HG03442 (cell line): ENCODE measurements at regions not wholly inside any gene's neighbourhood (a gene's known extent, or its start where the extent isn't known, plus 50 kb on each side); places are given as distances from the start of the nearest gene placed in this dataset.

Source experiments
- ATAC-seq: cut with Tn5 transposase; IDR thresholded peaks from one replicate; pipeline ENCODE4 v1.9.1; 2021; ENCODE audit warnings: mild to moderate bottlenecking, moderate library complexity; ENCODE audit not compliant: unreplicated experiment

DNA sequence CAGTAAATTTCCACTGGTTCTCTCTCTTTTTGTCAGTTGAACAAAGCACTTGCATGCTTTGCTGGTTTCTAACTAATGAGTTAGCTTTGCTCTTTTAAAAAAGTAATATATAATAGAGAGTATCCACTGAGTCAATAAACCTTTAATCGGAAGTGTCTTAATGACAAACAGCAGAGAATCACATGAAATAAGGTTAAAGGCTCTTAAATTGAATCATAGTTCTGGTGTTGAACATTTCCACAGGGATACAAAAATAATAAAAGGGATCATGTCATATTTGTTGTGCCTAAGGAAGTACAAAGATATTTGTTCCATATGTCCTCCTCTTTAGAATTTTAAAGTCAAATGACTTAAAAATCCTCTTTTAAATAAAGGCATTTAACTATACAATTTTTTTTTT, 362.6 kb downstream of the LRIG3 start:
- no peak for ATAC-seq

GRCh38 chr12:58563621-58564020, 356.7 kb downstream of the LRIG3 start:
- no peak for ATAC-seq

GRCh38 chr12:58564721-58565120, 355.6 kb downstream of the LRIG3 start:
- no peak for ATAC-seq

GRCh38 chr12:58566599-58566998, 353.7 kb downstream of the LRIG3 start:
- ATAC-seq = no peak

DNA sequence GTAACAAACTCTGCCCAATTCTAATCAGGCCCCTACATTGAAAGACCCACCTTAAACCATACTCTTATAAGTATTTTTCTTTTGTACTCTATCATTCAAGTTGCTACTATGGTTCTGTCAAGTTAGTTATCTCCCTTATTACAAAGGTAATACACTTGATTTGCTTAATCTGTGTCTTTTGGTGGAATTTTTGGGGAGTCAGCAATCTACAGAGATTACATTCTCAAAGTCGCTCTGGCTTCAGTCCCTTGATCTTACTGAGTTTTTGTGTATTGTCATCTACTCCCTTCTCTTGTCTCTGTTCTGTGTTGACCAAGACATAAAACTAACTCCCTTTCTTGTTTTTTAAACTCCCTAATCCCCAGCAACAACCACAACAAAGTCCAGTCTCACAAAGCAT, 353.1 kb downstream of the LRIG3 start:
- no peak for ATAC-seq

DNA sequence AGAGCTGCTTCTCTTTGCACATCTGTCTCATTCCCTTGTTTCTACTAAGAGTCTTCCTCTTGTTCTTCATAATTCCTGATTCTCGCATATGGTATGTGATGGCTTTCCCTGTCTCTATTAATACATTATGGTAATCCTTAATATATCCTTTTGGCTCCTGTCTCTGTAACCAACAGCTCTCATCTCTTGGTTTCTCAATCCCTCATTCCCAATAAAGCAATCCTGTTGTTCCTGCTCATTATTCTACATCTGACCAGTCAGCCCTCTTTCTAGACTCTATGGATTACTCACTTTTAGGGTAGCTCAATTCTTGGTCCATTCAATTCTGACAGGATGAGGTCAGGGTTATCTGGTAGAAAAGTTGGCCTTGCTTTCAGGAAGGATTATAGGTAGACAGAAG, 349.9 kb downstream of the LRIG3 start:
- no peak for ATAC-seq

- no peak for ATAC-seq
Observed at GRCh38 chr12:58575256-58575655, 345.0 kb downstream of the LRIG3 start.

- ATAC-seq = no peak
Observed at GRCh38 chr12:58576081-58576480, 344.2 kb downstream of the LRIG3 start.

DNA sequence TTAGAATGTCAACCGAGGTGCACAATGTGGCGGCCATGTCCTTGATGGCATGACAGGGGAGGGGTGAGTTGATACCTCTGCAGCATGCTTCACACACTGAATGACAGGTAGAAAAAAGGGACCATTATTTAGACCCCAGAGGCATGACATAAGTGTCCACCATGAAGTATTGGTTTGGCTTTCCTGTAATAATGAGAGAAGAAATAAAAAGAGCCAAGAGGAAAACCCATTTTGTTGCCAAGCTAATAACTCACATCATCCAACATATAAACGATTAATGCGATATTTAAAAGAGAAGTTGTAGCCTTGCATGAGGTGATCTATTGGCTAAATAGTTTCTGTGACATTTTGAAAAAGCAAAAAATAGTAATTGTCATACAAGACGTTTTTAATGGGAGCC, 343.4 kb downstream of the LRIG3 start:
- ATAC-seq = no peak

DNA sequence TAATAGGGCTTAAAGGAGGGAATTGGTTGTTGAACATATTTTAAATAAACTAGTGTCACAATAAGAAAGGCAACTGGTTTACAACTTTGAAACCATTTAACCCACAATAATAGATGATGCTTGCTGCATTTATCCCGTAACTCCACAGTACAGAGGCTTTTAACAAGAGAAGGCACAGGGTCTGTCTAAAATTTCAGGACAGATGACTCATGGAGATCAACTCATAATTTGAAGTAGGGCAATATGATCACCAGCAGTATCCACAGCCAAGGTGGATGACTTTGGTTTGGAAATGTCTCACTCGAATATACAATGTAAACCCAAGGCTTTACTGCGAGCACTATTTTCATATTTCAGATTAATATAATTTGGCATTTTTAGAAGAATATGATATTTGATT, 340.2 kb downstream of the LRIG3 start:
- ATAC-seq = no peak

- no peak for ATAC-seq
Observed at GRCh38 chr12:58583529-58583928, 336.8 kb downstream of the LRIG3 start.

GRCh38 chr12:58583940-58584339, 336.4 kb downstream of the LRIG3 start:
- no peak for ATAC-seq

GRCh38 chr12:58584880-58585279, 335.4 kb downstream of the LRIG3 start:
- ATAC-seq = no peak

DNA sequence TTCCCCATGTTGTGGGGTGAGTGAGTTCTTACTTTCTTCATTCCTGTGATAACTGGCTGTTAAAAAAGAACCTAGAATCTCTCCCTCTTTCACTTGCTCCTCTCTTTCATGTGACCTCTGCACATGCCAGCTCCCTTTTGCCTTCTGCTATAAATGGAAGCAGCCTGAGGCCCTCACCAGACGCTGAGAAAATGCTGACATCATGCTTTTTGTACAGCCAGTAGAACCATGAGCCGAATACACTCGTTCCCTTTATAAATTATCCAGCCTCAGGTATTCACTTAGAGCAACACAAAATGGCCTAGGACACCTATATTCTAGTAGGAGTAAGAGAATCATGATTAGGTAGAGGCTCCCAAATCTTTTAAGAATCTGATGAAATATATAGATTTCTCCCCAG, 333.5 kb downstream of the LRIG3 start:
- ATAC-seq = no peak

- ATAC-seq = no peak
Observed at GRCh38 chr12:58588770-58589169, 331.5 kb downstream of the LRIG3 start.

- no peak for ATAC-seq
Observed at GRCh38 chr12:58592475-58593207, 327.7 kb downstream of the LRIG3 start.

GRCh38 chr12:58593557-58594304, 326.6 kb downstream of the LRIG3 start:
- ATAC-seq = no peak

- no peak for ATAC-seq
Observed at GRCh38 chr12:58596381-58596780, 323.9 kb downstream of the LRIG3 start.

DNA sequence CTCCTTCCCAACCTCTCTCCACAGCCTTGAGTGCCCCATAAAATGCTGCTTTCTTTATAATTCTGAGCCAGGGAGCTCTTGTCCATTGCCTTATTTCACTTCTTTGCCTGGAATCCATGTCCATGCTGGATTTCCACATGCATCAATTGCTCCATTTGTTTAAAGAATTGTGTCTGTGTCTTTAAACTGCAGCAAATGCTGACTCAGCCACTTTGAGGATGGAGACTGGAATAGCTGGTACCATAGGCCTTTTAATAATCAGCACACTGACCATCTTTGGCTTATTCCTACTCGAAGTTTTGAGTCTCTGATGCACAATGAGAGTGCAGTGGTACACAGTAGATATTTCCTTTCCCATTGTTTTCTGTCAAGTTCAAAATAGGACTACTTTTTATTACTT, 318.8 kb downstream of the LRIG3 start:
- no peak for ATAC-seq

GRCh38 chr12:58602179-58602578, 318.1 kb downstream of the LRIG3 start:
- no peak for ATAC-seq

DNA sequence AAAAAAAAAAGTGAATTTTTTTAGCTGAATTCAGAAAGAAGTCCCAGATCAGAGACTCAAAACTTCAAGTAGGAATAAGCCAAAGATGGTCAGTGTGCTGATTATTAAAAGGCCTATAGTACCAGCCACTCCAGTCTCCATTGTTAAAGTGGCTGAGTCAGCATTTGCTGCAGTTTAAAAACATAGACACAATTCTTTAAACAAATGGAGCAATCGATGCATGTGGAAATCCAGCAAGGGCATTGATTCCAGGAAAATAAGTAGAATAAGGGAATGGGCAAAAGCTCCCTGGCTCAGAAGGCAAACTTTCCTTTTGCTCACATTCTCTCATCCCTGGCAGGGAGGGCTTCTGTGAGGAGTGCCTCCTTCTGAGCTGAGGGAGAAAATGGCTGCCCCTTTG, 317.6 kb downstream of the LRIG3 start:
- no peak for ATAC-seq

DNA sequence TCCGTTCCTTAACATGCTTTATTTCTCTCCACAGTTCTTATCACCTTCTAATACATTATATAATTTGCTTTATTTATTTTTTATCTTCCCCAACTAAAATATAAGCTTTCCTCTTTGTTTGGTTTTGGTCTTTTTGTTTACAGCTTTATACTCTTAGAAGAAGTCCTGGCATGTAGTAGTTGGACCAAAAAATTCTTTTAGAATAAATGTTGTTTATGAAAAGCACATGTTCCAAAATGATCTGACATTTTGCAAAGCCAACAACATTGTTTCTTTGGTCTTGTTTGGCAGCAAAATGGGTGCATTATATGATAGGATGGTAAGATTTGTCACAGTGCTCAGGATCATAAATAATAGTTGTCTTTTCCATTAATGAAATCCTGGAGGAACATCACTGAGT, 312.5 kb downstream of the LRIG3 start:
- no peak for ATAC-seq

GRCh38 chr12:58608711-58609110, 311.6 kb downstream of the LRIG3 start:
- ATAC-seq = no peak
